ENCODE measurements at regions not wholly inside any gene's neighbourhood (a gene's known extent, or its start where the extent isn't known, plus 50 kb on each side); places are given as distances from the start of the nearest gene placed in this dataset.

DNA sequence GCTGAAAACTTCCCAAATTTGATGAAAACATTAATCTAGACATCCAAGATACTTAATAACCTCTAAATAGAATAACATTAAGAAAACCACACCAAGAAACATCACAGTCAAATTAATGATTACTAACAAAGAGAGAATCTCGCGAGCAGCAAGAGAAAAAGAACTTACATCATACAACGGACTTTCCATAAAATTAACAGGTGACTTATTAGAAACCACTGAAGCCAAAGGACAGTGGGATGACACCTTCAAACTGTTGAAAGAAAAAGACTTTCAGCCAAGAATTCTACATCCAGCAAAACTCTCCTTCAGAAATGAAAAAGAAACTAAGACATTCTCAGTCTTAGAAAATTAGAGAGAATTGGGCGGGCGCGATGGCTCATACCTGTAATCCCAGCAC is 232.0 kb downstream of the SNCA start:
- H3K9ac ChIP-seq (ENCODE audit: control insufficient read depth, extremely low read depth, insufficient read depth, low read length): no peak overlapping the region

GRCh38 chr4:89599026-89599425 is 237.9 kb downstream of the SNCA start:
- no peaks in the 10 kb centered on the region for H3K4me1 ChIP-seq (ENCODE audit: control insufficient read depth, extremely low read depth, insufficient read depth, low read length)
- H4K20me1 ChIP-seq (ENCODE audit: control insufficient read depth, extremely low read depth, insufficient read depth, low read length): no peaks in the 10 kb centered on the region
- DNase-seq (ENCODE audit: low read depth, low spot score): no peak
- no peaks in the 10 kb centered on the region for H3K79me2 ChIP-seq (ENCODE audit: control insufficient read depth, insufficient read depth, low read length)
- H3K4me2 ChIP-seq (ENCODE audit: control insufficient read depth, extremely low read depth, insufficient read depth, low read depth, low read length): no peak overlapping the region
- H3K27me3 ChIP-seq (ENCODE audit: control insufficient read depth, extremely low read depth, insufficient read depth, low read length): no peaks in the 10 kb centered on the region
- H3K27ac ChIP-seq (ENCODE audit: control insufficient read depth, insufficient read depth, low read length): no peak overlapping the region
- TF ChIP-seq CTCF (optimal IDR thresholded peaks at IDR 0.05 in 1 of 3, IDR thresholded peaks at IDR 0.05 in 1 of 3, conservative IDR thresholded peaks at IDR 0.05 in 1 of 3; ENCODE audit: extremely low read depth in 1 of 3, insufficient read depth in 2 of 3, low read length in 3 of 3) (no peak), EZH2 (IDR thresholded peaks at IDR 0.05; ENCODE audit: low read length) (no peak)
- no peak overlapping the region for H2AFZ ChIP-seq (ENCODE audit: control insufficient read depth, low read length)
- H3K9ac ChIP-seq (ENCODE audit: control insufficient read depth, extremely low read depth, insufficient read depth, low read length): no peak overlapping the region
- H3K9me3 ChIP-seq (ENCODE audit: control insufficient read depth, low read depth, low read length): no peaks in the 10 kb centered on the region
- dilution Hi-C loops (cut with MboI; ENCODE audit: extremely low pct_ligation_motif_present, low sequenced_read_pairs): no loop called here
- no peak overlapping the region for H3K4me3 ChIP-seq (ENCODE audit: control insufficient read depth in 2 of 3, extremely low read depth in 1 of 3, insufficient read depth in 2 of 3, low read depth in 1 of 3, low read length in 3 of 3)
- H3K9me1 ChIP-seq (ENCODE audit: control insufficient read depth, extremely low read depth, insufficient read depth, low read length): no peaks in the 10 kb centered on the region
- no peaks in the 10 kb centered on the region for H3K36me3 ChIP-seq (ENCODE audit: control insufficient read depth in 2 of 2, extremely low read depth in 1 of 2, insufficient read depth in 2 of 2, low read length in 2 of 2)
- no peak for FAIRE-seq

More for the DNA sequence above, 232.0 kb downstream of the SNCA start:
- no peak overlapping the region for H3K4me3 ChIP-seq (ENCODE audit: control insufficient read depth in 2 of 3, extremely low read depth in 1 of 3, insufficient read depth in 2 of 3, low read depth in 1 of 3, low read length in 3 of 3)
- H3K27me3 ChIP-seq (ENCODE audit: control insufficient read depth, extremely low read depth, insufficient read depth, low read length): no peaks in the 10 kb centered on the region
- no peak overlapping the region for H2AFZ ChIP-seq (ENCODE audit: control insufficient read depth, low read length)
- H3K27ac ChIP-seq (ENCODE audit: control insufficient read depth, insufficient read depth, low read length): no peak overlapping the region
- H4K20me1 ChIP-seq (ENCODE audit: control insufficient read depth, extremely low read depth, insufficient read depth, low read length): no peaks in the 10 kb centered on the region
- H3K4me2 ChIP-seq (ENCODE audit: control insufficient read depth, extremely low read depth, insufficient read depth, low read depth, low read length): no peak overlapping the region
- no peak for FAIRE-seq
- dilution Hi-C loops (cut with MboI; ENCODE audit: extremely low pct_ligation_motif_present, low sequenced_read_pairs): no loop called here
- H3K36me3 ChIP-seq (ENCODE audit: control insufficient read depth in 2 of 2, extremely low read depth in 1 of 2, insufficient read depth in 2 of 2, low read length in 2 of 2): no peaks in the 10 kb centered on the region
- no peaks in the 10 kb centered on the region for H3K4me1 ChIP-seq (ENCODE audit: control insufficient read depth, extremely low read depth, insufficient read depth, low read length)
- H3K79me2 ChIP-seq (ENCODE audit: control insufficient read depth, insufficient read depth, low read length): no peaks in the 10 kb centered on the region
- no peak for DNase-seq (ENCODE audit: low read depth, low spot score)
- H3K9me3 ChIP-seq (ENCODE audit: control insufficient read depth, low read depth, low read length): no peaks in the 10 kb centered on the region
- no peak for TF ChIP-seq CTCF (optimal IDR thresholded peaks at IDR 0.05 in 1 of 3, IDR thresholded peaks at IDR 0.05 in 1 of 3, conservative IDR thresholded peaks at IDR 0.05 in 1 of 3; ENCODE audit: extremely low read depth in 1 of 3, insufficient read depth in 2 of 3, low read length in 3 of 3)
- no peak for TF ChIP-seq EZH2 (IDR thresholded peaks at IDR 0.05; ENCODE audit: low read length)
- no peaks in the 10 kb centered on the region for H3K9me1 ChIP-seq (ENCODE audit: control insufficient read depth, extremely low read depth, insufficient read depth, low read length)

All from keratinocyte (primary cell).